CD14-positive monocyte (primary cell): ENCODE measurements at regions not wholly inside any gene's neighbourhood (a gene's known extent, or its start where the extent isn't known, plus 50 kb on each side); places are given as distances from the start of the nearest gene placed in this dataset.

Source experiments
- DNase-seq, 3 donors: peaks; one replicate each; pipeline ENCODE4 v3.0.0-alpha.2; 2011 to 2022
- H2AFZ ChIP-seq: 2 replicates; pipeline ENCODE4 v1.6.0; 2012; ENCODE audit warnings: mild to moderate bottlenecking, low read depth, low read length, inconsistent platforms; ENCODE audit not compliant: insufficient read depth, poor library complexity, severe bottlenecking
- H3K27ac ChIP-seq, 2 donors: 1 replicate in 1 of 2; 2 replicates in 1 of 2; pipeline ENCODE4 v1.5.1; 2012 to 2013; ENCODE audit warnings: low read length in 2 of 2, control low read depth in 1 of 2, inconsistent platforms in 1 of 2, low read depth in 1 of 2, mild to moderate bottlenecking in 1 of 2
- H3K27me3 ChIP-seq, 2 donors: one replicate each; pipeline versions ENCODE4 v1.6.0 to v1.6.1; 2011 to 2013; ENCODE audit warnings: low read length in 2 of 2; ENCODE audit not compliant: control insufficient read depth in 2 of 2, insufficient read depth in 2 of 2
- H3K36me3 ChIP-seq, 2 donors: replicated peaks in 1 of 2; 1 replicate in 1 of 2; 2 replicates in 1 of 2; pipeline versions ENCODE4 v1.5.1 to v1.6.1; 2012 to 2013; ENCODE audit warnings: low read length in 2 of 2, control low read depth in 1 of 2, inconsistent platforms in 1 of 2, mild to moderate bottlenecking in 1 of 2; ENCODE audit not compliant: insufficient read depth in 2 of 2, control insufficient read depth in 1 of 2
- H3K4me1 ChIP-seq, 2 donors: 1 replicate in 1 of 2; 2 replicates in 1 of 2; pipeline versions ENCODE4 v1.5.1 to v1.6.1; 2012 to 2013; ENCODE audit warnings: low read length in 2 of 2, control low read depth in 1 of 2, inconsistent platforms in 1 of 2, mild to moderate bottlenecking in 1 of 2, moderate library complexity in 1 of 2; ENCODE audit not compliant: insufficient read depth in 2 of 2, control insufficient read depth in 1 of 2
- H3K4me2 ChIP-seq: replicated peaks from 2 replicates; pipeline ENCODE3; 2012; ENCODE audit warnings: low read length, moderate library complexity, mild to moderate bottlenecking; ENCODE audit not compliant: poor library complexity, severe bottlenecking; ENCODE audit errors: extremely low read depth
- H3K4me3 ChIP-seq, 3 experiments: fragments of 200-600 bp in 1 of 3; sonication (generic) in 1 of 3; replicated peaks in 1 of 3; 1 replicate in 2 of 3; 2 replicates in 1 of 3; pipeline ENCODE4 v1.5.1; 2011 to 2013; ENCODE audit warnings: low read length in 3 of 3, mild to moderate bottlenecking in 3 of 3, control low read depth in 2 of 3, low read depth in 2 of 3, inconsistent platforms in 1 of 3, moderate library complexity in 1 of 3
- H3K79me2 ChIP-seq: 2 replicates; pipeline ENCODE4 v1.6.0; 2012; ENCODE audit warnings: mild to moderate bottlenecking, control low read depth, inconsistent platforms, low read length, moderate library complexity; ENCODE audit not compliant: insufficient read depth
- H3K9ac ChIP-seq: 2 replicates; pipeline ENCODE4 v1.6.0; 2017; ENCODE audit warnings: low read length, mild to moderate bottlenecking; ENCODE audit not compliant: insufficient read depth, poor library complexity, severe bottlenecking
- H3K9me3 ChIP-seq, 2 donors: replicated peaks in 1 of 2; 1 replicate in 1 of 2; 2 replicates in 1 of 2; pipeline versions ENCODE4 v1.5.1 to v1.6.1; 2012 to 2013; ENCODE audit warnings: low read length in 2 of 2, control low read depth in 1 of 2; ENCODE audit not compliant: control insufficient read depth in 1 of 2, insufficient read depth in 1 of 2
- H4K20me1 ChIP-seq: 2 replicates; pipeline ENCODE4 v1.6.0; 2012; ENCODE audit warnings: mild to moderate bottlenecking, low read length, control low read depth, moderate library complexity; ENCODE audit not compliant: insufficient read depth
- H3K27ac Mint-ChIP-seq, 7 donors: one replicate each; pipeline ENCODE4 v1.8.0; 2020; ENCODE audit warnings: mild to moderate bottlenecking in 7 of 7, mixed read lengths in 7 of 7, moderate library complexity in 6 of 7, inconsistent platforms in 2 of 7
- H3K27me3 Mint-ChIP-seq, 3 donors: one replicate each; pipeline ENCODE4 v1.8.0; 2021 to 2022; ENCODE audit warnings: low read depth in 3 of 3, mild to moderate bottlenecking in 3 of 3, mixed read lengths in 3 of 3, moderate library complexity in 3 of 3, inconsistent platforms in 1 of 3
- H3K36me3 Mint-ChIP-seq, 2 donors: one replicate each; pipeline ENCODE4 v1.8.0; 2020; ENCODE audit warnings: mixed read lengths in 2 of 2, inconsistent platforms in 1 of 2, mild to moderate bottlenecking in 1 of 2
- H3K4me1 Mint-ChIP-seq: one replicate; pipeline ENCODE4 v1.8.0; 2020; ENCODE audit warnings: mild to moderate bottlenecking, mixed read lengths
- H3K4me3 Mint-ChIP-seq, 2 donors: one replicate each; pipeline ENCODE4 v1.8.0; 2020; ENCODE audit warnings: mild to moderate bottlenecking in 2 of 2, mixed read lengths in 2 of 2, moderate library complexity in 1 of 2
- H3K9me3 Mint-ChIP-seq, 7 donors: one replicate each; pipeline ENCODE4 v1.8.0; 2020 to 2022; ENCODE audit warnings: mixed read lengths in 7 of 7, mild to moderate bottlenecking in 6 of 7, moderate library complexity in 6 of 7, inconsistent platforms in 2 of 7
- CTCF ChIP-seq: fragments of 200-600 bp; IDR thresholded peaks from one replicate; pipeline ENCODE4 v1.8.0; 2022; ENCODE audit warnings: antibody characterized with exemption, mild to moderate bottlenecking
- WGBS: methylation state at CpG from one replicate; pipeline ENCODE4 v1.1.5; 2013; ENCODE audit warnings: missing lambda C conversion rate; ENCODE audit not compliant: insufficient coverage; 5-methylcytosine and 5-hydroxymethylcytosine counted together
- intact Hi-C, 2 donors: fragments of 100-400 bp; cut with micrococcal nuclease; formaldehyde crosslinking; loops; one replicate each; pipeline versions ENCODE4 v1.15.0 to v1.15.1; 2023

- Mint-ChIP-seq H3K27me3 (peaks cover 0 to 4% (median 0%) of the 10 kb centered on the region in 3 donors), H3K36me3 (no peaks in the 10 kb centered on the region), H3K4me3 (no peak overlapping the region), H3K4me1 (peaks cover 9% of the 10 kb centered on the region), H3K27ac (peak overlapping the region in 1 of 7 donors; percentile 43), H3K9me3 (peaks cover 0 to 10% (median 4%) of the 10 kb centered on the region in 7 donors)
- Histone ChIP-seq H3K36me3 (no peaks in the 10 kb centered on the region), H3K79me2 (no peaks in the 10 kb centered on the region), H4K20me1 (no peaks in the 10 kb centered on the region), H3K4me3 (no peak overlapping the region), H3K9me3 (no peaks in the 10 kb centered on the region), H3K27ac (no peak overlapping the region), H3K4me2 (no peak overlapping the region), H3K9ac (no peak overlapping the region), H2AFZ (no peak overlapping the region), H3K4me1 (peaks cover 0 to 9% of the 10 kb centered on the region in 2 donors), H3K27me3 (no peaks in the 10 kb centered on the region)
- DNase-seq = peak; percentile 34 to 66 (median 39)
- no CpG with 5 or more reads among the region's 1 CpG for WGBS
- intact Hi-C loops = no loop called here
- TF ChIP-seq CTCF = no peak
Measured at GRCh38 chr14:66038618-66039017, 447.6 kb upstream of the CCDC196 start.

- Histone ChIP-seq H3K9ac (no peak overlapping the region), H4K20me1 (no peaks in the 10 kb centered on the region), H3K27me3 (no peaks in the 10 kb centered on the region), H2AFZ (no peak overlapping the region), H3K36me3 (no peaks in the 10 kb centered on the region), H3K27ac (no peak overlapping the region), H3K79me2 (no peaks in the 10 kb centered on the region), H3K4me3 (no peak overlapping the region), H3K4me2 (no peak overlapping the region), H3K9me3 (no peaks in the 10 kb centered on the region), H3K4me1 (peaks cover 0 to 9% of the 10 kb centered on the region in 2 donors)
- Mint-ChIP-seq H3K4me1 (peaks cover 9% of the 10 kb centered on the region), H3K27ac (no peak overlapping the region), H3K27me3 (peaks cover 0 to 4% (median 0%) of the 10 kb centered on the region in 3 donors), H3K9me3 (peaks cover 0 to 6% (median under 1%) of the 10 kb centered on the region in 7 donors), H3K4me3 (no peak overlapping the region), H3K36me3 (no peaks in the 10 kb centered on the region)
- intact Hi-C loops = no loop called here
- TF ChIP-seq CTCF = no peak
- DNase-seq = no peak
Measured at GRCh38 chr14:66039495-66039894, 446.7 kb upstream of the CCDC196 start.
